GM10266 (cell line): ENCODE measurements at regions not wholly inside any gene's neighbourhood (a gene's known extent, or its start where the extent isn't known, plus 50 kb on each side); places are given as distances from the start of the nearest gene placed in this dataset.

Experiments
- DNase-seq: peaks from one replicate; pipeline ENCODE4 v3.0.0; 2012; ENCODE audit errors: extremely low spot score
- TF ChIP-seq, protein P1 (sequence below): IDR thresholded peaks from 2 replicates; pipeline ENCODE4 v1.5.1; 2012; ENCODE audit warnings: mild to moderate bottlenecking, low read depth; ENCODE audit not compliant: control insufficient read depth, insufficient read depth; ENCODE audit errors: missing control alignments

DNA sequence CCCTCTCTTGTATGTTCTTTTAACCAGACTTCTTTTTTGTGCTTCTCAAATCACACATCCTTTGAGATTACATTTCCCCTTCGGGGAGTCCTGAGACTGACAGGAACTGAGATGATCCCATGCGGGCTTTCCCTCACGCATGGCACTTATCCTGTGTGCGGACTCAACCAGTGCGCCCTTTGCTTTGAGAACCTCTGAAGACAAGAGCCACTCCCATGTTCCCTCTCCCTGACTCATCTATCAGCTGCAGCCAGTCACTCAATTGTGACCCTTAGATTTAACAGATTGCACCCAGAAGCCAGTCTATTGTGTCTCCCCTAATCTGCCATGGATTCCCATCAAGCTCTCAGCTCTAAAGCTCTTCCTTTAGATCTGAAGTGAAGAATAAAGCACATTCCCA, 353.9 kb upstream of the MEOX2 start:
- TF ChIP-seq, protein P1, sequence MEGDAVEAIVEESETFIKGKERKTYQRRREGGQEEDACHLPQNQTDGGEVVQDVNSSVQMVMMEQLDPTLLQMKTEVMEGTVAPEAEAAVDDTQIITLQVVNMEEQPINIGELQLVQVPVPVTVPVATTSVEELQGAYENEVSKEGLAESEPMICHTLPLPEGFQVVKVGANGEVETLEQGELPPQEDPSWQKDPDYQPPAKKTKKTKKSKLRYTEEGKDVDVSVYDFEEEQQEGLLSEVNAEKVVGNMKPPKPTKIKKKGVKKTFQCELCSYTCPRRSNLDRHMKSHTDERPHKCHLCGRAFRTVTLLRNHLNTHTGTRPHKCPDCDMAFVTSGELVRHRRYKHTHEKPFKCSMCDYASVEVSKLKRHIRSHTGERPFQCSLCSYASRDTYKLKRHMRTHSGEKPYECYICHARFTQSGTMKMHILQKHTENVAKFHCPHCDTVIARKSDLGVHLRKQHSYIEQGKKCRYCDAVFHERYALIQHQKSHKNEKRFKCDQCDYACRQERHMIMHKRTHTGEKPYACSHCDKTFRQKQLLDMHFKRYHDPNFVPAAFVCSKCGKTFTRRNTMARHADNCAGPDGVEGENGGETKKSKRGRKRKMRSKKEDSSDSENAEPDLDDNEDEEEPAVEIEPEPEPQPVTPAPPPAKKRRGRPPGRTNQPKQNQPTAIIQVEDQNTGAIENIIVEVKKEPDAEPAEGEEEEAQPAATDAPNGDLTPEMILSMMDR: no peak
- no peak for DNase-seq

DNA sequence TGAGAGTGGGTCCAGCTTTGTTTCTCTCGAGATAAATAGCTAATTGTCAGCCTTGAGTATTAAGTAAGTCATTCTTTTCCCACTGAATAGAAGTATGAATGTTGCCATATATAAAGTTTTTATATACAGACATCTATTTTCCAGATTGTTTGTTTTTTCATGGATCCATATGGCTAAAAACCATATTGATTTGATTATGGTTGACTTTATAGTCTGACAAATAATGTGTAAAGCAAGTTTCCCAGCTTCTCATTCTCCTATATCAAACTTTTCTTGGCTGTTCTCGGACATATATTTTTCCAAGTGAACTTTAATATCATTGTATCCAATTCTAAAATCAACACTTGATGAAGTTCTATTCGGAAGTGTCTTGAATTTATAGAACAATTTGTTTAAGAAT, 352.4 kb upstream of the MEOX2 start:
- TF ChIP-seq, protein P1: no peak
- DNase-seq: no peak

DNA sequence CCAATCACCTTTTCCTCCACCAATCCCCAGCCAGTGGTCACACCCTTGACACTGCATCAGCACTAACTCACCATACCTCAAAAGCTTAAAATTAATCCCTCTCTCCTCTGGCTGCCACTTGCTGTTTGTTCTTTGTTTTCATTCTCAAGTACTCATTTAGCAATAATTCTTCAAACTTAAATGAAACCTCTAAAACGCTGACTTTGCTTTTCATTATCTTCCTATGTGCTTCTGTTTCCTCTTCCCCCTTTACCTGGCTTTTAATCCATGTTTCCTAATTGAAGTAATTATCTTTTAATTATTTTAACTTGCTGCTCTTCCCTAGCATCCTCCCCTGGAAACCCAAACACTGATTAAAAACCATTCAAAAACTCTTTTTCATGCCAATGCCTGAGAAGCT, 348.9 kb upstream of the MEOX2 start:
- TF ChIP-seq, protein P1: no peak
- DNase-seq: no peak

DNA sequence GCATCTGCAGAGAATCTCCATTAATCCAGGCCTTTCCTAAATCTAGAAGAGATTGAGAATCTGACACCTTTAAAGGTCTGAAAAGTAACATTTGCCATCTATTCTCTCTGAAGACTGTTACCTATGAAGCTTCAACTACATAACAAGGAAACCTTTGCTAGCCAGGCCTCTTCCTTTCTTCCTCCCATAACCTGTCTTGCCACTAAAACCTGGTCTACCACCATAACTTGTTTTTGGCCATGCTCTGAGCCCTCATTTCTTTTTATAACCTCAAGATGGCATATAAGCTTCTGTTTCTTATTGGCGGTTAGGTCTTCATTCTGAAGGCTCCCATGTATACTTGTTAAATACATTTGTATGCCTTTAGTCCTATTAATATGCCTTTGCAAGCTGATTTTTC, 348.4 kb upstream of the MEOX2 start:
- DNase-seq: no peak
- TF ChIP-seq, protein P1: no peak

DNA sequence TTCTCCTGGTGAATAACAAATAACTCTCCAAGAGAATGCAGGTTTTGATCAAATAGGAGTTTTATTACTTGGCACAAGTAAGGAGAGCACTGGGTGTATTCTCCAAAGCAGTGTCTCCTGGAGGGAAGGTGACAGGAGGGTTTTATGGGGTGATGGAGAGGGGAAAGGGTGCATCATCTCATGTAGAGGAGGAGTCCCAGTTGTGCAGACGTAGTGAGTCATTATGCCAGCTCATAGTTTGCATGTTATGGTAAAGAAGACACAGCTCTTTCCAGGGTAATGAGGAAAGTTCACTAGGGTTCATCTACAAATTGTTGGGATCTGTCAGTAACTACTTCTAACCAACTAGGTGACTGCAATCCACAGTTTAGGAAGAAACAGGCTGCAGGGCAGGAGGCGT, 347.9 kb upstream of the MEOX2 start:
- no peak for DNase-seq
- TF ChIP-seq, protein P1: no peak

DNA sequence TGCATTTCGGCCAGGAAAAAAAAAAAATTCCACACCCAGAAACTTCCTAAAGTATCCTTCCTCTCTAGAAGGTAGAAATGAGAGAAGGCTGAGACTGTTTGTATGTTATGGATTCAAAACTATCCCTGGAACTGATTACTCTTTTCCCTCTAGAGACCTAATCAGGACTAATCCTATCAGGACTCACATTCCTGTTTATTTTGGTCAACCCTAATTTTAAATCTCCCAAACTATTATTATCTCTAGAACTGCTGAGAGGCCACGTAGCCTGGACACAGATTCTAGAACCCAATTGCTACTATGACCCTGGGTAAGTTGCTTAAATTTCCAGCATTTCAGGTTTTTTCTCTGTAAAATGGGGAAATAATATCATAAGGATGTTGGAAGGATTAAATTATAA, 346.8 kb upstream of the MEOX2 start:
- TF ChIP-seq, protein P1: no peak

DNA sequence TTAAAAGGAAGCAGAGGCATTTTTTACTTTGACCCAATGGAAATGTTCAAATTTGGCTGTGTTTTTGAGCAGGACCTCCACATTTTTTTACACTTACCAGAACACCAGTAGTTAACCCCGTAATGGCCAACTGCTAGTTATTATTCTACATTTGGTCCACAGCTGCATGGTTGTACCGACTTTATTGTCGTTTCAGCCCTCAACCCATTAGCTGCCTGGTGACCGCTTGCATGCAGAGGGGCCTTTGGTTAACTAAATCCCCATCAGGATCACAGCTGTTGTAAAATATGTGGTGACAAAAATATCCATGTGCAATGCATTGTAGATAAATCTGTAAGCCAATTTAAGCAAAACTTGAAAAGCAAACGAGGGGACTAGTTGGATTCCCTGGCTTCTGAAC, 342.2 kb upstream of the MEOX2 start:
- DNase-seq: no peak
- TF ChIP-seq, protein P1: no peak

More for the DNA sequence above, 346.8 kb upstream of the MEOX2 start:
- no peak for DNase-seq
